HG03469 (cell line): ENCODE measurements at regions not wholly inside any gene's neighbourhood (a gene's known extent, or its start where the extent isn't known, plus 50 kb on each side); places are given as distances from the start of the nearest gene placed in this dataset.
"Not testable (repeated sequence)": the region's sequence is repeated elsewhere in the genome, so short reads cannot be mapped to it uniquely, and the experiment has no call there.

Experiments
- ATAC-seq: cut with Tn5 transposase; IDR thresholded peaks from one replicate; pipeline ENCODE4 v1.9.1; 2021; ENCODE audit warnings: mild to moderate bottlenecking, moderate library complexity, moderate number of reproducible peaks; ENCODE audit not compliant: unreplicated experiment

GRCh38 chr9:31302620-31303418 is 1081.6 kb upstream of the ACO1 start:
- peak; percentile 74 for ATAC-seq

- ATAC-seq: no peak
These were observed 1079.9 kb upstream of the ACO1 start for GRCh38 chr9:31304576-31304975.

DNA sequence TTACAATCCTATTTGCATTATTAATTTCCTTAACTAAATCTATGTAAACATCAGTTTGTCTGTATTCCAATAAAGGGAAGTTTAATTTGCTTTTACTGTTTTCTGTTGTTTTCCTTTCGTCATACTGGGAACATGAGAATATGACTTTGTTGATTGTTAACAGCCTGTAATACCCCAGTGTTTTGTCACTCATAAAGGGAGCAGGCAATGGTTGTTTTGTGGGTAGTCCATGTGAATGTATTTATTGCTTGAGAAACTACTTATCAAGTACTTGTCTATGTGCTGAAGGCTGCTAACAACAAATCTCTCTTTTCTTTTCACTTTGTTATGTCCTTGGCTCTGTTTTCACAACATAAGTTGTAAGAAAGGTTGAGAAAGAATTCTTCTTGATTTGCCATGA is 1070.2 kb upstream of the ACO1 start:
- ATAC-seq: no peak

- ATAC-seq: no peak
These were observed 1063.9 kb upstream of the ACO1 start for GRCh38 chr9:31320494-31320893.

DNA sequence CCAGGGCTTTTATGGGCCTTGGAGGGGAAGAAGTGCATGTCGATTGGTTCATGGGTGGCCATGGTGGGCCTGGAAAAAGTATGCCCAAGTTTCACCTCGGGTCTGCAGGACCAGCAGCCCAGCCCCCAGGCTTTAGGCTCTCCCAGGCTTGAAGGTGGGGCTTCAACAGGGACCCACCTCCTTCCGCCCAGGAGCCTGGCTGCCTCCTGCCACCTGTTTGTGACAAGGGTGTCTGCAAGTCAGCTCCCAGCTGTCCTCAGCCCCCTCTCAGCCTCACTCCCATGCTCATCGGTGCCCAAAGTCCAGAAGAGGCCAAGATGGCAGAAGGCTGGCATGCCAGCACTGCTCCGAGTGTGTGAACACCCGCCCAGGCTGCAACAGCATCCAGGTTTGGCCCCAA is 1063.2 kb upstream of the ACO1 start:
- ATAC-seq: no peak

- no peak for ATAC-seq
These were observed 1062.8 kb upstream of the ACO1 start for GRCh38 chr9:31321686-31322085.

DNA sequence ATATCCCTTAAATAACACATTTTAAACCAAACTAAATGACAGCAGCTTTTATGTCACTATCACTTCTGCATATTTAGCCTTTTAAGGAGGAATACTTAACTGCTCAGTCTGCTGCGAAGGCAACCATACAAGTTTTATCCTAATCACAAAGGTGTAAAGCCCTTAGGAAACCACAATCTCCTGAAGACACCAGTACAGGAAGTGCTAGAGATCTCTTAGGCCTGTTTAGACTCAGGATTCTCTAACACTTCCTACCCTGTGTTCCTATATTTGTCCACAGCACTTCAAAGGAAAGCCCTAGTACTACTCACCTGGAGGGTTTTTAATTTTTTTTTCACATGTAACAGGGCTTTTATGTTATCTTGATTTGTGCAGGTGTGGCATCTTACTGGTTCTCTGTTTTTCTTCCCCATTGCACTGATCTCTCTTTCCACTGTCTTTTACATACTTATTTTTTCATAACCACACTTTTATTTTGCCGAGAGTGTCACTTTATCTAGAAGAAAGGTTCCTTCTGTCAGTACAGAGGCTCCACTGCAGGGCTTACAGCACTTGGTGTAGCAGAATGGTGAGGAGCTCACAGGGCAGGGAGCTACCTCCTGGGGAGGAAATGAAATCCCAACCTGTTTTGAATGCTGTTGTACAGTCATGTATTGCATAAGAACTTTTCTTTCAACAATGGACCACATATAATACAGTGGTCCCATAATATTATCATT is 1060.6 kb upstream of the ACO1 start:
- ATAC-seq: no peak

DNA sequence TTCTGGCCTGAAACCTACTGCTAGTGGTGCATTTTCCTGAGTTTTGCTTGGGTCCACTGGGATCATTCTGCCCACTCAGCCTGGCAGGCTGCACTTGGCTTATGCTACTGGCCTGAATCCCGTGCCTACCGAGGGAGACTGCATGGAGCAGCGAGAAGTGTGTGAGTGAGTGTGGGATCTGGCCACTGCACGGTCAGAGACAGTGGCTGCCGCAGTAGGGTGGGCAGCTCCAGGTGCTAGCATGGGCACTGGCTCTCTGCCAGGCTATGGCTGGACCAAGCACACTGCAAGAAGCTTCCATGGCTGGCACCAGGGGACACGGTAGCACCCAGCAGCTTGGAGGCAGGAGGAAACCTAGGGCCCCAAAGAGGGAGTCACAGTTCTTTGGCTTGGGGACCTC is 1058.7 kb upstream of the ACO1 start:
- ATAC-seq: no peak

- not testable (repeated sequence) for ATAC-seq
These were observed 1057.6 kb upstream of the ACO1 start for GRCh38 chr9:31326883-31327282.

- no peak for ATAC-seq
These were observed 1049.5 kb upstream of the ACO1 start for GRCh38 chr9:31334837-31335528.

DNA sequence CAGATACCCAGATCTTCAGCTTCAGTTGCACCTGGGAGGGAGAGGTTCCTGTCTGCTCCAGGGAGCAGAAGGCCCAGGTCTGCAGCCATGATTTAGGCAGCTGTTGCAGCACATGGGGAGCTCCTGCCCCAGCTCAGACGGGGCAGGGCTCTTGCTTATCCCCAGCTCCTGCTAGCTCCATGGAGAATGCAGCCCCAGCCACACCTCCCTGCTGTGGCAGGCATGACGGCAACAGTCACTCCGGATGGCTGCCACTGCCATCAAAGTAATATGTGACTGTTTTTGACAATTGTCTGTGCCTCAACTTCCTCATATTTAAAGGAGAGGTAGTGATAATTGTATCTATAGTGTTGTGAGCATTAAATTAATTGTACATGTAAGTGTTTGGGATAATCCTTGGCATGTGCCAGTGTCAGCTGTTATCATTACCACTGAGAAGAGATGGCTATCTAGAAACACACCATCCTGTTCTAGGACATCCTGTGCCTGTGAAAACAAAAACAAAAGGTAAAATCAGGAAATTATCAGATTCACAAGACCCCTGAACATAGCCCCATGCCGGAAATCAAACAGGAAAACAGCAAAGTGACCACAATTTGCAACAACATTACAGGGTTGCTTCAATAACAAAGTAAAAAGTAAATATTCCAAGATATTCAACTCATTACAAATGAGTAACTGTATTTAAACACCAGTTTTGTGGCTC is 1048.8 kb upstream of the ACO1 start:
- ATAC-seq: no peak

DNA sequence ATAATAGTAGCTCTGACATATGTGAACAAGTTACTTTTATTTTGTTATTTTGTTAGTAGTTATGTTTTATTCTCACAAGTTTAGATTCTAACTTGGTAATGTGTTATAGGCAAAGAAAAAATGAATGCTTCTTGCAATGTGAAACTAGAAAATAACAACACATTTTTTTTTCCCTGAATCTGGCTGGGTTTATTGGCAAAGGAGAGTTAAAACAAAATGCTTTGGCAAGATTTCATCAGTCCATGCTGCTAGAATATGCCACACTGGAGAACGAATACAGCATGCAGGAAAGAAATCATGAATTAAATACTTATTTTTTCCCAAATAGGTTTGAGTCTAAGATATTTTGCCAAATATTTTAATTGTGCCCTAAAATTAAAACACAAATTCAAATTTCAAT is 1048.1 kb upstream of the ACO1 start:
- ATAC-seq: no peak

- ATAC-seq: no peak
These were observed 1047.6 kb upstream of the ACO1 start for GRCh38 chr9:31336841-31337240.

- peak; percentile 99 for ATAC-seq
These were observed 1037.3 kb upstream of the ACO1 start for GRCh38 chr9:31347082-31347617.

DNA sequence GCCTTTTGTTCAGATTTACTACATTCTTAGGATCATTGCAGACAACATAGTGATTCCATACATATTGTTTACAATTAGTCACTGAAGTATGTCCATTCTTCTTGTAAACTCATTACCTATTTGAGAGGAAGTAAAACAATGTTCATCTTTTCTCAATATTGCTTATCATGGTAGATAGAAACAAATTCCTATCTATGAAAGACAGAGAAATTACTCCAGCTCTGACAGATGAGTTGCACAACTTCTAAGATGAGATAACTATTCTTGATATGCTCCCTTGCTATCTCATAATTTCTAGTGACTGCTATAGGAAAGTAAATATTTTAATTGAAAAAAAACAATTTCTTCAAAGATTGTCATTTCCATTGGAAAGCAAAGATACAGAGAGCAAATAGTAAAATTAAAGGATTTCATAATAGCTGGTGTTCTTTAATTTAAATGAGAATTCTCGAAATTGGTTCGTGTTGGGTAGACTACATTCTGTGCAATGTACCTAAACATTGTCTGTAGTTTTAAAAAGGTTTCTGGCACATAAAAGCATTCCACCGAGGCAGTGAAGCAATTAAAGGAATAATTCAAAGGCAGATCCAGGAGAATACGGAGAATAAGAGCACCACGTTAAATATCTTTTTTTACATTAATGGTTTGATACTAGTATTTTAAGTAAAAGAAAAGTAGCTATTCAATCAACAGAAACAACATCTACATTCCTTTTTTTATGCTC is 1029.1 kb upstream of the ACO1 start:
- no peak for ATAC-seq

DNA sequence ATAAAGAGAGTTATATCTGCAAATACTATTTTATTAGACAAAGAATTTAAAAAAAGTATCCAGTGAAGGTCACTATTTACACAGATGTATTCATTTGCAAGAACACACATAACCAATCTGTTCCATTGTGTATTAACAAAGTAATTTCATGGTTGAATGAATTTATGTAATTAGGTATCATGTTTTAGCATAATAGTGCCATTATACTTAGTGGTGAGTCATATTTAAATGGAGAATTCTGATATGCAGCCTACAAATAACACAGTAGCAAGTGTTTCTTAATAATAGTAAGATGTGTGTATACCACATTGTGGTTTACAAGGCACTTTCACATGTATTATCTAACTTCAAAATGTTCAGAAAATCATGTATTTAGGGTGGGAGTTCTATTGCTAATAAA is 1028.5 kb upstream of the ACO1 start:
- no peak for ATAC-seq

DNA sequence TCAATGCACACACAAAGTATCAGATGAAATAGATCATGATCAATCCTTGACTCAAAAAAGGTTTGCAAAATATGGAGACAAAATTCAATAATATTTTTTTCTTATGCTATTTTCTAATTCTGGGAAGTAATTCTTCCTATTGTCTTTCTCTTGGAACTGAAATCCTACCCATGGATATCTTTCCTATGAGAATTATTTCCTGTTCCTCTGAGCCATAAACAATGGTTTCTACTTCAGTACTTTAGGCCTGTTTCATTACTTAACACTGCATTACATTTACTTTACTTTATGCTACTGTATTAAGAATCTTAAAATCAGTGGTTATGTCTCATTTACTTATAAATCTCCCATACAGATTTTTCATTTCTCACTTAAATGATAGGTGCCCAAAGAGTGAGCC is 1025.4 kb upstream of the ACO1 start:
- no peak for ATAC-seq

DNA sequence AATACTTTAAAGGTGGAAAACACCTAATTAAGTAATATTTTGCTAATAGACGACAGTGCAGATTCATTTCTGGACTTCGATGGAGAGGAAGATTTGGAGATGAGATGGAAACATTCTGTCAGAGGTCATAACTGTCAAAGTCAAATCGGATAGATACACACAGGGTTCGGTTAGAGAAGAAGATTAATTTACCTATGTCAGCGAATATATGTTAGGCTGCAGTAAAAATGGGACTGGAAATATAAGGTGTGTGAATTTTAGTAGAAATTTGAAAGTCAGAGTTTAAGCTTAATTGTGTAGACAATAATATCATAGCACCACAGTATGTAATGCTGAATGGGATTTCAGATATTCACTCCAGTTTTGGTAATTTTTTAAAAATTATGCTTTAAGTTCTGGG is 1020.3 kb upstream of the ACO1 start:
- no peak for ATAC-seq

- ATAC-seq: no peak
These were observed 1011.5 kb upstream of the ACO1 start for GRCh38 chr9:31372799-31373587.

- no peak for ATAC-seq
These were observed 1007.1 kb upstream of the ACO1 start for GRCh38 chr9:31377358-31377757.
